H1 (cell line): ENCODE measurements at regions not wholly inside any gene's neighbourhood (a gene's known extent, or its start where the extent isn't known, plus 50 kb on each side); places are given as distances from the start of the nearest gene placed in this dataset.

Experiments used
- CTCF ChIA-PET: fragments of 300-600 bp; sonication (Branson Sonifier 250); formaldehyde crosslinking; loops from one replicate; lab custom pipeline; 2021; ENCODE audit not compliant: partially characterized antibody; lab: Charles Lee
- POLR2A ChIA-PET: fragments of 300-600 bp; sonication (Branson Sonifier 250); formaldehyde crosslinking; loops from one replicate; lab custom pipeline; 2021; ENCODE audit warnings: inconsistent platforms; ENCODE audit not compliant: partially characterized antibody; lab: Charles Lee
- DNase-seq, 2 experiments: peaks; one replicate each; pipeline versions ENCODE4 v3.0.0 to v3.0.0-alpha.2; 2010 to 2022; ENCODE audit warnings: low spot score in 2 of 2, low read depth in 1 of 2, mixed read lengths in 1 of 2
- FAIRE-seq: peaks from 2 replicates; lab custom pipeline; 2011; peaks lifted over from hg19 to GRCh38; lab: Jason Lieb, UNC
- H2AFZ ChIP-seq: 2 replicates; pipeline ENCODE4 v1.8.1; 2012; ENCODE audit warnings: low read length, inconsistent platforms
- H2AK5ac ChIP-seq: 2 replicates; pipeline ENCODE4 v1.6.1; 2013; ENCODE audit warnings: low read depth, low read length
- H2BK120ac ChIP-seq: replicated peaks from 2 replicates; pipeline ENCODE3; 2013; ENCODE audit warnings: low read depth, low read length, inconsistent platforms
- H2BK12ac ChIP-seq: 2 replicates; pipeline ENCODE4 v1.6.1; 2013; ENCODE audit warnings: low read depth, low read length
- H2BK15ac ChIP-seq: 2 replicates; pipeline ENCODE4 v1.6.1; 2013; ENCODE audit warnings: low read length
- H2BK20ac ChIP-seq: 2 replicates; pipeline ENCODE4 v1.6.1; 2013; ENCODE audit warnings: low read length
- H2BK5ac ChIP-seq: 2 replicates; pipeline ENCODE4 v1.6.1; 2013; ENCODE audit warnings: low read depth, low read length
- H3K14ac ChIP-seq: 2 replicates; pipeline ENCODE4 v1.6.1; 2013; ENCODE audit warnings: inconsistent platforms; ENCODE audit not compliant: insufficient read length
- H3K18ac ChIP-seq: 2 replicates; pipeline ENCODE4 v1.6.1; 2013; ENCODE audit warnings: low read length; ENCODE audit errors: extremely low read depth
- H3K23ac ChIP-seq: 2 replicates; pipeline ENCODE4 v1.6.1; 2013; ENCODE audit warnings: inconsistent platforms; ENCODE audit not compliant: insufficient read length
- H3K23me2 ChIP-seq: 2 replicates; pipeline ENCODE4 v1.6.1; 2013; ENCODE audit warnings: low read depth, low read length
- H3K27ac ChIP-seq: 2 replicates; pipeline ENCODE4 v1.6.1; 2011; ENCODE audit warnings: low read depth, low read length, inconsistent platforms
- H3K27me3 ChIP-seq, 4 experiments: replicated peaks in 1 of 4; 1 replicate in 1 of 4; 2 replicates in 3 of 4; pipeline versions ENCODE4 v1.6.1 to v1.8.1; 2011 to 2013; ENCODE audit warnings: low read length in 3 of 4, mild to moderate bottlenecking in 3 of 4, inconsistent platforms in 2 of 4, mixed read lengths in 2 of 4, moderate library complexity in 1 of 4; ENCODE audit not compliant: control insufficient read depth in 3 of 4, insufficient read depth in 3 of 4; ENCODE audit errors: extremely low read depth in 1 of 4
- H3K36me3 ChIP-seq, 4 experiments: 2 replicates each; pipeline versions ENCODE4 v1.6.1 to v1.8.1; 2011 to 2013; ENCODE audit warnings: mild to moderate bottlenecking in 4 of 4, low read length in 3 of 4, moderate library complexity in 2 of 4, control low read depth in 1 of 4, inconsistent platforms in 1 of 4; ENCODE audit not compliant: insufficient read depth in 4 of 4, control insufficient read depth in 2 of 4
- H3K4ac ChIP-seq: replicated peaks from 2 replicates; pipeline ENCODE3; 2013; ENCODE audit warnings: low read length, low read depth, mixed read lengths, inconsistent platforms; ENCODE audit not compliant: insufficient read length
- H3K4me1 ChIP-seq, 4 experiments: replicated peaks in 1 of 4; 1 replicate in 1 of 4; 2 replicates in 3 of 4; pipeline versions ENCODE4 v1.6.1 to v1.8.1; 2011 to 2013; ENCODE audit warnings: low read length in 3 of 4, inconsistent platforms in 2 of 4, mixed read lengths in 1 of 4; ENCODE audit not compliant: insufficient read depth in 4 of 4, control insufficient read depth in 3 of 4
- H3K4me2 ChIP-seq, 2 experiments: 2 replicates each; pipeline versions ENCODE4 v1.6.1 to v1.8.1; 2011 to 2013; ENCODE audit warnings: low read depth in 2 of 2, low read length in 2 of 2, control low read depth in 1 of 2, inconsistent platforms in 1 of 2, mild to moderate bottlenecking in 1 of 2; ENCODE audit not compliant: insufficient read depth in 1 of 2
- H3K4me3 ChIP-seq, 4 experiments: fragments of 200-600, 300-600 bp in 1 of 4; sonication (generic), shearing (Covaris generic), sonication (Bioruptor Twin) in 1 of 4; 2 replicates each; pipeline versions ENCODE4 v1.5.1 to v1.8.1; 2011 to 2016; ENCODE audit warnings: low read length in 4 of 4, low read depth in 3 of 4, control low read depth in 2 of 4, inconsistent platforms in 2 of 4, mild to moderate bottlenecking in 2 of 4, mixed read lengths in 1 of 4, moderate library complexity in 1 of 4; ENCODE audit not compliant: insufficient read depth in 2 of 4; ENCODE audit errors: extremely low read depth in 1 of 4
- H3K56ac ChIP-seq: replicated peaks from 2 replicates; pipeline ENCODE3; 2013; ENCODE audit warnings: low read depth, mild to moderate bottlenecking, mixed read lengths, low read length, inconsistent platforms; ENCODE audit not compliant: insufficient read length
- H3K79me1 ChIP-seq: 2 replicates; pipeline ENCODE4 v1.6.1; 2013; ENCODE audit warnings: low read depth, low read length, control low read depth
- H3K79me2 ChIP-seq, 2 experiments: 2 replicates each; pipeline versions ENCODE4 v1.6.1 to v1.8.1; 2012 to 2013; ENCODE audit warnings: low read length in 2 of 2, mild to moderate bottlenecking in 2 of 2, inconsistent platforms in 1 of 2; ENCODE audit not compliant: insufficient read depth in 2 of 2, control insufficient read depth in 1 of 2
- H3K9ac ChIP-seq, 4 experiments: replicated peaks in 1 of 4; 1 replicate in 1 of 4; 2 replicates in 3 of 4; pipeline versions ENCODE4 v1.6.1 to v1.8.1; 2011 to 2013; ENCODE audit warnings: low read depth in 3 of 4, low read length in 3 of 4, control low read depth in 2 of 4, mild to moderate bottlenecking in 2 of 4, moderate library complexity in 2 of 4, inconsistent platforms in 1 of 4; ENCODE audit errors: extremely low read depth in 1 of 4
- H3K9me3 ChIP-seq, 2 experiments: 2 replicates each; pipeline versions ENCODE4 v1.6.1 to v1.8.1; 2012 to 2013; ENCODE audit warnings: mild to moderate bottlenecking in 2 of 2, moderate library complexity in 2 of 2, control low read depth in 1 of 2, inconsistent platforms in 1 of 2, low read depth in 1 of 2, low read length in 1 of 2, mixed read lengths in 1 of 2; ENCODE audit not compliant: insufficient read depth in 2 of 2
- H4K20me1 ChIP-seq, 2 experiments: replicated peaks in 1 of 2; 2 replicates each; pipeline versions ENCODE3 to v1.8.1; 2011 to 2013; ENCODE audit warnings: inconsistent platforms in 2 of 2, low read length in 2 of 2, mild to moderate bottlenecking in 1 of 2; ENCODE audit not compliant: insufficient read depth in 2 of 2, control insufficient read depth in 1 of 2
- H4K5ac ChIP-seq: 2 replicates; pipeline ENCODE4 v1.6.1; 2013; ENCODE audit warnings: low read length, low read depth, mixed read lengths, inconsistent platforms; ENCODE audit not compliant: insufficient read length
- H4K8ac ChIP-seq: 2 replicates; pipeline ENCODE4 v1.8.0; 2013; ENCODE audit warnings: mild to moderate bottlenecking, moderate library complexity, low read length, inconsistent platforms; ENCODE audit not compliant: insufficient read depth; ENCODE audit errors: extremely low read depth
- H4K91ac ChIP-seq: replicated peaks from 2 replicates; pipeline ENCODE3; 2013; ENCODE audit warnings: low read length, mixed read lengths, inconsistent platforms; ENCODE audit not compliant: insufficient read length
- BACH1 ChIP-seq: IDR thresholded peaks from 2 replicates; pipeline ENCODE4 v1.6.1; 2012; ENCODE audit warnings: low read length, improper control_type of control experiment
- CREB1 ChIP-seq: IDR thresholded peaks from 2 replicates; pipeline ENCODE4 v1.6.1; 2012; ENCODE audit warnings: inconsistent platforms
- FOSL1 ChIP-seq: IDR thresholded peaks from 2 replicates; pipeline ENCODE4 v1.6.1; 2011; ENCODE audit warnings: mild to moderate bottlenecking, low read depth, low read length, moderate library complexity; ENCODE audit not compliant: insufficient read depth
- GABPA ChIP-seq: IDR thresholded peaks from 2 replicates; pipeline ENCODE4 v1.6.1; 2011; ENCODE audit warnings: mild to moderate bottlenecking, low read length, moderate library complexity, borderline replicate concordance; ENCODE audit not compliant: insufficient read depth
- MAFK ChIP-seq: IDR thresholded peaks from 2 replicates; pipeline ENCODE4 v1.6.1; 2012; ENCODE audit warnings: low read depth, mild to moderate bottlenecking, improper control_type of control experiment, low read length
- NRF1 ChIP-seq: IDR thresholded peaks from 2 replicates; pipeline ENCODE4 v1.6.1; 2011; ENCODE audit warnings: mild to moderate bottlenecking, low read depth, low read length, improper control_type of control experiment
- TEAD4 ChIP-seq: IDR thresholded peaks from 2 replicates; pipeline ENCODE4 v1.6.1; 2012; ENCODE audit warnings: low read depth, low read length, inconsistent platforms, mixed read lengths
- WGBS, 2 experiments: shearing (Covaris generic) in 1 of 2; methylation state at CpG; one replicate each; pipeline versions ENCODE4 v1.1.6 to v1.1.7; 2013 to 2015; ENCODE audit warnings: low lambda C conversion rate in 2 of 2, mixed read lengths in 2 of 2, inconsistent platforms in 1 of 2, low coverage in 1 of 2, missing lambda C conversion rate in 1 of 2; ENCODE audit not compliant: insufficient replicate concordance in 2 of 2, insufficient coverage in 1 of 2, insufficient read length in 1 of 2; ENCODE audit errors: extremely low coverage in 1 of 2, missing lambda C conversion rate in 1 of 2; 5-methylcytosine and 5-hydroxymethylcytosine counted together

DNA sequence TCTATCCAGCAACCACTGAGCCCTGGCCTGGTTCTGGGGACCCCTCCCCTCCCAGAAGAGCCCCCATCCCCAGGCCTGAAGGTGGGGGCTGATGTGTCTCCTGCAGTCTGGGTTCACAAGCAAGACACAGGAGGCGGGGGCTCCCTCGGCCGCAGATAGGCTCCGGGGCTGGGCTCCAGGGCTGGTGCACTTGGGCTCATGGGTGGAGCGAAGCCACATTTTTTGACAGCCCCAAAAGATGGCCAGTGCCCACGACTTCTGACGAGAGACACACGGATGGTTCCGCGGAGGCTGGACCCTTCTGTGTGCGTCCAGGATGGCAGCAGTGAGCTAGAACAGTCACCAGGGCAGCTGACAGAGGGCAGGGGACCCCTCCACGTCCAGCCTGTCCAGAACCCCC, 57.1 kb upstream of the GATA5 start:
- no peak for FAIRE-seq
- CTCF ChIA-PET: interaction anchor here (1.0 to 1.9 kb wide), 2 partner anchors 13 to 84 kb away, joined by 3 to 6 read pairs; no protein-coding TSS in a partner anchor

More for the DNA sequence above, 57.1 kb upstream of the GATA5 start:
- no peak overlapping the region for H2AFZ ChIP-seq
- no peaks in the 10 kb centered on the region for H3K4me1 ChIP-seq
- no peak overlapping the region for H2BK20ac ChIP-seq
- no peaks in the 10 kb centered on the region for H4K20me1 ChIP-seq
- 82% methylated on average over 8 of the region's 12 CpGs; no CpG with 5 or more reads in 1 of the 2 experiments for WGBS, 2 experiments
- H3K56ac ChIP-seq: no peak overlapping the region
- no peaks in the 10 kb centered on the region for H3K79me1 ChIP-seq
- H4K91ac ChIP-seq: no peak overlapping the region
- H2BK5ac ChIP-seq: no peak overlapping the region
- TF ChIP-seq MAFK (no peak), FOSL1 (no peak), GABPA (no peak), NRF1 (no peak), TEAD4 (no peak), BACH1 (no peak), CREB1 (no peak)
- no peak overlapping the region for H3K18ac ChIP-seq
- no peak overlapping the region for H3K23ac ChIP-seq
- H3K23me2 ChIP-seq: no peaks in the 10 kb centered on the region
- H3K4me3 ChIP-seq: no peak overlapping the region
- H2BK15ac ChIP-seq: no peak overlapping the region
- no peak overlapping the region for H3K9ac ChIP-seq
- no peak overlapping the region; the same call in 1 of the 2 replicates for H4K8ac ChIP-seq
- H3K4me2 ChIP-seq: no peak overlapping the region
- H2BK12ac ChIP-seq: no peak overlapping the region
- no peaks in the 10 kb centered on the region for H3K36me3 ChIP-seq
- H3K4ac ChIP-seq: no peak overlapping the region
- no peaks in the 10 kb centered on the region for H3K79me2 ChIP-seq
- no peak overlapping the region for H2AK5ac ChIP-seq
- DNase-seq: no peak
- no peaks in the 10 kb centered on the region; a peak in 1 of 7 replicates for H3K27me3 ChIP-seq
- no peak overlapping the region for H2BK120ac ChIP-seq
- no peak overlapping the region for H3K14ac ChIP-seq
- no peaks in the 10 kb centered on the region for H3K9me3 ChIP-seq
- no peak overlapping the region for H3K27ac ChIP-seq
- no peak overlapping the region for H4K5ac ChIP-seq
- POLR2A ChIA-PET: interaction anchor here (0.6 kb wide), 1 partner anchor 17 kb away, joined by 3 read pairs; no protein-coding TSS in a partner anchor
